GM12878 (cell line): ENCODE measurements at regions not wholly inside any gene's neighbourhood (a gene's known extent, or its start where the extent isn't known, plus 50 kb on each side); places are given as distances from the start of the nearest gene placed in this dataset.
A peak's percentile ranks its signal among the peaks of the same experiment; 100 is the strongest.
"Not testable (repeated sequence)": the region's sequence is repeated elsewhere in the genome, so short reads cannot be mapped to it uniquely, and the experiment has no call there.

Source experiments
- ATAC-seq: fragments of 200-7000 bp; cut with Tn5 transposase; 3 replicates; pipeline ENCODE4 v1.9.1; 2020; ENCODE audit warnings: mild to moderate bottlenecking, moderate library complexity
- BruUV-seq: library from RNA; stranded (reverse); fragments of 400-500 nt; replicated peaks from 2 replicates; lab custom pipeline; 2021; lab: Mats Ljungman, UMichigan
- CTCF ChIA-PET: fragments of 300-600 bp; sonication (Branson Sonifier 250); formaldehyde crosslinking; extraction: SDS; loops from one replicate; lab custom pipeline; 2021; ENCODE audit warnings: inconsistent platforms; lab: Yijun Ruan, JAX
- POLR2A ChIA-PET: fragments of 350-600 bp; formaldehyde crosslinking; extraction: SDS; loops from one replicate; lab custom pipeline; 2021; ENCODE audit warnings: inconsistent platforms; lab: Charles Lee
- RAD21 ChIA-PET: fragments of 300-600 bp; sonication (Branson Sonifier 250); formaldehyde crosslinking; loops from one replicate; lab custom pipeline; 2023; ENCODE audit warnings: antibody characterized with exemption; ENCODE audit not compliant: unreplicated experiment; lab: Charles Lee
- SMC1A ChIA-PET: fragments of 300-600 bp; sonication (Branson Sonifier 250); formaldehyde crosslinking; loops from one replicate; lab custom pipeline; 2023; ENCODE audit not compliant: unreplicated experiment, uncharacterized antibody; lab: Charles Lee
- DNase-seq: peaks from one replicate; pipeline ENCODE4 v3.0.0-alpha.2; 2011; ENCODE audit warnings: low read depth, low spot score
- FAIRE-seq: peaks from 3 replicates; lab custom pipeline; 2011; peaks lifted over from hg19 to GRCh38; lab: Jason Lieb, UNC
- H2AFZ ChIP-seq: 2 replicates; pipeline ENCODE4 v1.6.0; 2011; ENCODE audit warnings: low read depth, low read length, control low read depth; ENCODE audit not compliant: control insufficient read depth
- H3K27ac ChIP-seq: 2 replicates; pipeline ENCODE4 v1.5.1; 2011; ENCODE audit warnings: control low read depth; ENCODE audit not compliant: control insufficient read depth, insufficient read depth
- H3K27me3 ChIP-seq, 2 experiments: replicated peaks in 1 of 2; 2 replicates each; pipeline versions ENCODE4 v1.6.0 to v1.6.1; 2011; ENCODE audit warnings: low read length in 1 of 2; ENCODE audit not compliant: control insufficient read depth in 2 of 2, insufficient read depth in 2 of 2
- H3K36me3 ChIP-seq, 2 experiments: 2 replicates each; pipeline ENCODE4 v1.5.1; 2011; ENCODE audit warnings: low read length in 1 of 2; ENCODE audit not compliant: control insufficient read depth in 2 of 2, insufficient read depth in 2 of 2
- H3K4me1 ChIP-seq: 2 replicates; pipeline ENCODE4 v1.6.1; 2011; ENCODE audit warnings: mild to moderate bottlenecking, low read length, moderate library complexity, mixed read lengths; ENCODE audit not compliant: control insufficient read depth, insufficient read depth
- H3K4me2 ChIP-seq: 2 replicates; pipeline ENCODE4 v1.6.0; 2011; ENCODE audit warnings: control low read depth; ENCODE audit not compliant: control insufficient read depth, insufficient read depth
- H3K4me3 ChIP-seq: fragments of 200-600 bp; sonication (generic); 2 replicates; pipeline ENCODE4 v1.5.1; 2016
- H3K79me2 ChIP-seq: 2 replicates; pipeline ENCODE4 v1.6.0; 2011; ENCODE audit warnings: low read length; ENCODE audit not compliant: control insufficient read depth, insufficient read depth
- H3K9ac ChIP-seq: 2 replicates; pipeline ENCODE4 v1.8.0; 2011; ENCODE audit warnings: low read length, control low read depth, mixed read lengths; ENCODE audit not compliant: control insufficient read depth, insufficient read depth
- H3K9me3 ChIP-seq: replicated peaks from 3 replicates; pipeline ENCODE4 v1.5.1; 2011; ENCODE audit warnings: mild to moderate bottlenecking, low read length; ENCODE audit not compliant: control insufficient read depth, insufficient read depth
- H4K20me1 ChIP-seq: 2 replicates; pipeline ENCODE4 v1.6.0; 2011; ENCODE audit not compliant: control insufficient read depth, insufficient read depth
- HDGF ChIP-seq: fragments of 450-650 bp; IDR thresholded peaks from 2 replicates; pipeline ENCODE4 v1.6.1; 2016; ENCODE audit warnings: antibody characterized with exemption
- MTA3 ChIP-seq: IDR thresholded peaks from 2 replicates; pipeline ENCODE4 v1.6.1; 2012; ENCODE audit warnings: low read length, inconsistent platforms, borderline replicate concordance
- PAX5 ChIP-seq: IDR thresholded peaks from 2 replicates; pipeline ENCODE4 v1.6.1; 2011; ENCODE audit warnings: low read depth, low read length, borderline replicate concordance
- PKNOX1 ChIP-seq: fragments of 450-650 bp; IDR thresholded peaks from 2 replicates; pipeline ENCODE4 v1.6.1; 2016; ENCODE audit warnings: mild to moderate bottlenecking
- POLR2AphosphoS2 ChIP-seq: IDR thresholded peaks from 2 replicates; pipeline ENCODE4 v1.6.1; 2011; ENCODE audit warnings: low read depth, mild to moderate bottlenecking, low read length, improper control_type of control experiment, moderate library complexity
- SUZ12 ChIP-seq: fragments of 200-600 bp; sonication (generic); IDR thresholded peaks from one replicate; pipeline ENCODE4 v1.6.1; 2018; ENCODE audit warnings: antibody characterized with exemption, mild to moderate bottlenecking; ENCODE audit not compliant: unreplicated experiment
- USF2 ChIP-seq: IDR thresholded peaks from 2 replicates; pipeline ENCODE4 v1.6.1; 2011; ENCODE audit warnings: low read depth, low read length, improper control_type of control experiment, borderline replicate concordance
- ZBTB33 ChIP-seq: fragments of 450-650 bp; IDR thresholded peaks from 2 replicates; pipeline ENCODE4 v1.6.1; 2017; ENCODE audit warnings: mild to moderate bottlenecking
- WGBS: methylation state at CpG from one replicate; pipeline ENCODE4 v1.1.6; 2016; ENCODE audit warnings: low lambda C conversion rate; ENCODE audit not compliant: insufficient replicate concordance, insufficient coverage; ENCODE audit errors: missing lambda C conversion rate; 5-methylcytosine and 5-hydroxymethylcytosine counted together
- in situ Hi-C: fragments of 300-500 bp; cut with MboI; formaldehyde crosslinking; loops from 9 replicates; pipeline ENCODE4 v1.14.3; 2018; ENCODE audit warnings: mixed read lengths
- intact Hi-C: fragments of 100-400 bp; cut with micrococcal nuclease; formaldehyde crosslinking; loops from one replicate; pipeline ENCODE4 v1.14.2; 2022; ENCODE audit not compliant: unreplicated experiment

GRCh38 chr6:6873778-6874177 is 234.0 kb upstream of the RREB1 start (continued):
- TF ChIP-seq ZBTB33: no peak
- TF ChIP-seq USF2: no peak
- TF ChIP-seq PKNOX1: no peak
- TF ChIP-seq PAX5: no peak
- TF ChIP-seq MTA3: no peak

GRCh38 chr6:6875818-6876470 is 231.8 kb upstream of the RREB1 start:
- TF ChIP-seq POLR2AphosphoS2 (no peak), HDGF (no peak), SUZ12 (no peak)
- Histone ChIP-seq H3K79me2 (no peaks in the 10 kb centered on the region), H3K27ac (no peak overlapping the region), H3K9ac (no peak overlapping the region), H3K4me2 (no peak overlapping the region), H3K9me3 (no peaks in the 10 kb centered on the region), H3K27me3 (no peaks in the 10 kb centered on the region), H3K36me3 (no peaks in the 10 kb centered on the region), H2AFZ (no peak overlapping the region), H4K20me1 (no peaks in the 10 kb centered on the region), H3K4me3 (no peak overlapping the region), H3K4me1 (peaks cover 8% of the 10 kb centered on the region)
- ChIA-PET CTCF (interaction anchor here (0.6 to 1.1 kb wide), 3 partner anchors 38 to 117 kb away, joined by 3 read pairs; no protein-coding TSS in a partner anchor), POLR2A (interaction anchor here (0.5 kb wide), 1 partner anchor 14 kb away, joined by 5 read pairs; no protein-coding TSS in a partner anchor), RAD21 (interaction anchor here (0.9 to 1.9 kb wide), 2 partner anchors 82 to 117 kb away, joined by 3 to 4 read pairs; no protein-coding TSS in a partner anchor), SMC1A (interaction anchor here (0.9 to 1.6 kb wide), 3 partner anchors 24 to 312 kb away, joined by 3 to 5 read pairs (median 4); no protein-coding TSS in a partner anchor)
- in situ Hi-C loops (no loop called here), intact Hi-C loops (no loop called here)
- ATAC-seq (peak; percentile 62), FAIRE-seq (no peak), DNase-seq (no peak)
- 22% methylated on average over 5 of the region's 5 CpGs for WGBS
- BruUV-seq: no TSS peak

GRCh38 chr6:6877792-6878191 is 230.0 kb upstream of the RREB1 start:
- H4K20me1 ChIP-seq, DNase-seq, H3K9me3 ChIP-seq, RAD21 ChIA-PET, in situ Hi-C loops, H3K79me2 ChIP-seq, H2AFZ ChIP-seq, H3K4me2 ChIP-seq, intact Hi-C loops, H3K36me3 ChIP-seq, H3K27me3 ChIP-seq, BruUV-seq, ATAC-seq, H3K9ac ChIP-seq, H3K4me3 ChIP-seq, H3K27ac ChIP-seq, FAIRE-seq, H3K4me1 ChIP-seq, POLR2A ChIA-PET: not testable (repeated sequence)
- SMC1A ChIA-PET: interaction anchor here (1.2 to 1.6 kb wide), 2 partner anchors 9 to 37 kb away, joined by 3 to 4 read pairs; no protein-coding TSS in a partner anchor
- 86% methylated on average over 5 of the region's 5 CpGs for WGBS
- CTCF ChIA-PET: interaction anchor here (1.2 kb wide), 1 partner anchor 9 kb away, joined by 3 read pairs; no protein-coding TSS in a partner anchor
